ENCODE measurements at regions not wholly inside any gene's neighbourhood (a gene's known extent, or its start where the extent isn't known, plus 50 kb on each side); places are given as distances from the start of the nearest gene placed in this dataset.

- TF ChIP-seq CTCF (IDR thresholded peaks at IDR 0.05) (no peak), POLR2A (IDR thresholded peaks at IDR 0.05) (no peak)
These were observed 530.8 kb downstream of the NSUN3 start for GRCh38 chr3:94593526-94594150.
